Trophoblast cell (in vitro differentiated cells and primary cell): ENCODE measurements at regions not wholly inside any gene's neighbourhood (a gene's known extent, or its start where the extent isn't known, plus 50 kb on each side); places are given as distances from the start of the nearest gene placed in this dataset.

Source experiments
- DNase-seq, 2 donors: peaks; one replicate each; pipeline ENCODE4 v3.0.0-alpha.2; 2016
- H2AFZ ChIP-seq: 2 replicates; pipeline ENCODE4 v1.6.1; 2013; ENCODE audit warnings: low read length, moderate library complexity, mild to moderate bottlenecking; ENCODE audit not compliant: insufficient read depth, poor library complexity
- H2AK5ac ChIP-seq: 2 replicates; pipeline ENCODE4 v1.6.1; 2013; ENCODE audit warnings: mild to moderate bottlenecking, low read length
- H2BK120ac ChIP-seq: 2 replicates; pipeline ENCODE4 v1.6.1; 2013; ENCODE audit warnings: low read length, mild to moderate bottlenecking, moderate library complexity; ENCODE audit not compliant: insufficient read depth, poor library complexity
- H2BK12ac ChIP-seq: 2 replicates; pipeline ENCODE4 v1.6.1; 2013; ENCODE audit warnings: mild to moderate bottlenecking, low read length, moderate library complexity
- H2BK5ac ChIP-seq: 2 replicates; pipeline ENCODE4 v1.6.1; 2013; ENCODE audit warnings: low read length, low read depth, moderate library complexity, mild to moderate bottlenecking; ENCODE audit not compliant: poor library complexity
- H3K14ac ChIP-seq: 2 replicates; pipeline ENCODE4 v1.6.1; 2013; ENCODE audit warnings: mild to moderate bottlenecking, low read length
- H3K18ac ChIP-seq: 2 replicates; pipeline ENCODE4 v1.6.1; 2013; ENCODE audit warnings: mild to moderate bottlenecking, low read length
- H3K23ac ChIP-seq: 2 replicates; pipeline ENCODE4 v1.6.1; 2013; ENCODE audit warnings: low read length
- H3K27ac ChIP-seq: 2 replicates; pipeline ENCODE4 v1.5.1; 2013; ENCODE audit warnings: low read depth, mild to moderate bottlenecking, inconsistent platforms, low read length, moderate library complexity
- H3K27me3 ChIP-seq: 2 replicates; pipeline ENCODE4 v1.6.1; 2013; ENCODE audit warnings: inconsistent platforms, mild to moderate bottlenecking, low read length, moderate library complexity; ENCODE audit not compliant: insufficient read depth
- H3K36me3 ChIP-seq, 2 experiments: 1 replicate in 1 of 2; 2 replicates in 1 of 2; pipeline ENCODE4 v1.6.1; 2013; ENCODE audit warnings: low read length in 2 of 2, mild to moderate bottlenecking in 2 of 2, moderate library complexity in 1 of 2; ENCODE audit not compliant: insufficient read depth in 2 of 2, control insufficient read depth in 1 of 2
- H3K4ac ChIP-seq: 2 replicates; pipeline ENCODE4 v1.6.1; 2013; ENCODE audit warnings: low read depth, mild to moderate bottlenecking, low read length, moderate library complexity
- H3K4me1 ChIP-seq, 2 experiments: 1 replicate in 1 of 2; 2 replicates in 1 of 2; pipeline ENCODE4 v1.6.1; 2013; ENCODE audit warnings: low read length in 2 of 2, mild to moderate bottlenecking in 2 of 2, moderate library complexity in 1 of 2; ENCODE audit not compliant: insufficient read depth in 2 of 2, control insufficient read depth in 1 of 2
- H3K4me2 ChIP-seq: 2 replicates; pipeline ENCODE4 v1.6.1; 2013; ENCODE audit warnings: inconsistent platforms, mild to moderate bottlenecking, low read length, moderate library complexity
- H3K4me3 ChIP-seq: 2 replicates; pipeline ENCODE4 v1.5.1; 2013; ENCODE audit warnings: mild to moderate bottlenecking, low read depth, low read length, inconsistent platforms
- H3K79me1 ChIP-seq: one replicate; pipeline ENCODE4 v1.6.1; 2013; ENCODE audit warnings: low read length
- H3K79me2 ChIP-seq: 2 replicates; pipeline ENCODE4 v1.6.1; 2013; ENCODE audit warnings: low read length, mild to moderate bottlenecking; ENCODE audit not compliant: control insufficient read depth, insufficient read depth, poor library complexity
- H3K9ac ChIP-seq: 2 replicates; pipeline ENCODE4 v1.6.1; 2013; ENCODE audit warnings: mild to moderate bottlenecking, low read length
- H3K9me3 ChIP-seq: 2 replicates; pipeline ENCODE4 v1.6.1; 2013; ENCODE audit warnings: low read depth, mild to moderate bottlenecking, control low read depth, inconsistent platforms, low read length; ENCODE audit not compliant: insufficient read depth
- H4K12ac ChIP-seq: 2 replicates; pipeline ENCODE4 v1.6.1; 2013; ENCODE audit warnings: low read depth, mild to moderate bottlenecking, low read length, moderate library complexity
- H4K8ac ChIP-seq: 2 replicates; pipeline ENCODE4 v1.6.1; 2013; ENCODE audit warnings: low read depth, mild to moderate bottlenecking, low read length, moderate library complexity
- H4K91ac ChIP-seq: one replicate; pipeline ENCODE4 v1.6.1; 2013; ENCODE audit warnings: low read depth, mild to moderate bottlenecking, low read length, moderate library complexity
- WGBS: extraction: QIAGEN DNeasy Blood & Tissue Kit; methylation state at CpG from one replicate; pipeline ENCODE4 v1.1.7; 2013; ENCODE audit warnings: missing lambda C conversion rate; ENCODE audit not compliant: insufficient read length, insufficient coverage; ENCODE audit errors: extremely low coverage; 5-methylcytosine and 5-hydroxymethylcytosine counted together

DNA sequence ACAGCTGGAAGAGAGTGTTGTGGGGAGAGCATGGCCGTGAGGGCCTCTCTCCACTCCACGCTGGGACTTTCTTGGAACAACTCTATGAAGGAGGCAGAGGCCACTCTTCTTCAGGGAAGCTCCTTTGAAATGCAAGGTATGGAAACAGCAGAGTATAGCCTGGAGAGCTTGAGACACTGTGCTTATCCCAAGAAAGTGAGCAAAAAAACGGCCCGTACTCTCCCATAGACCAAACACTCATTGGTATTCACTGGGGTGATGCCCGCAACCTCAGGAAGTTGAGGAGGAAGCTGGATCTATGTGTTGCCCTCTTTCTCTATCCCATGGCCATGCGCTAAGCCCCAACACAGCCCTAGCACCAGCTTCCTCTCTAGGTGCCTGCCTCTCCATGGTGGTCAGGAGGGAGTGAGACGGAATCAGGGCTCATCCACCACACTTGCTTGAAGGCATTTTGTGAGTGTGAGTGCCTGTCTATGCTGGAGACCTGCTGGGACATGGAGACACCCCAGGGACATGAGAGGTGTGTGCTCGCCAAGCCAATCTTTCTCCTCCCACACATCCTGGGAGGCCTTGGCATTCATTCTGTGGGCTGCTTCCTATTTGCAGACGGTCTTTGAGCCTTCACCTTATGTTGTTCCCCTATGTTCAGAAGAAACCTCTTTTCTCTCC lies 616.6 kb downstream of the IRX1 start:
- no peak overlapping the region for H3K4me2 ChIP-seq
- no peak overlapping the region for H3K27ac ChIP-seq
- H4K8ac ChIP-seq, result no peak overlapping the region
- no peak overlapping the region for H3K4me3 ChIP-seq
- no peak overlapping the region for H3K9ac ChIP-seq
- no peak overlapping the region for H4K91ac ChIP-seq
- no peak overlapping the region for H3K23ac ChIP-seq
- H4K12ac ChIP-seq, result no peak overlapping the region
- H3K4me1 ChIP-seq, result no peaks in the 10 kb centered on the region
- H3K79me1 ChIP-seq, result no peaks in the 10 kb centered on the region
- no peaks in the 10 kb centered on the region for H3K36me3 ChIP-seq
- H3K18ac ChIP-seq, result no peak overlapping the region
- peaks cover 3% of the 10 kb centered on the region for H3K9me3 ChIP-seq
- H2BK120ac ChIP-seq, result no peak overlapping the region
- no peak overlapping the region for H2BK12ac ChIP-seq
- H3K14ac ChIP-seq, result no peak overlapping the region
- no CpG with 5 or more reads among the region's 9 CpGs for WGBS
- H2AK5ac ChIP-seq, result no peak overlapping the region
- no peak overlapping the region for H2BK5ac ChIP-seq
- H3K27me3 ChIP-seq, result no peaks in the 10 kb centered on the region
- no peaks in the 10 kb centered on the region for H3K79me2 ChIP-seq
- no peak for DNase-seq
- no peak overlapping the region for H3K4ac ChIP-seq
- no peak overlapping the region for H2AFZ ChIP-seq

DNA sequence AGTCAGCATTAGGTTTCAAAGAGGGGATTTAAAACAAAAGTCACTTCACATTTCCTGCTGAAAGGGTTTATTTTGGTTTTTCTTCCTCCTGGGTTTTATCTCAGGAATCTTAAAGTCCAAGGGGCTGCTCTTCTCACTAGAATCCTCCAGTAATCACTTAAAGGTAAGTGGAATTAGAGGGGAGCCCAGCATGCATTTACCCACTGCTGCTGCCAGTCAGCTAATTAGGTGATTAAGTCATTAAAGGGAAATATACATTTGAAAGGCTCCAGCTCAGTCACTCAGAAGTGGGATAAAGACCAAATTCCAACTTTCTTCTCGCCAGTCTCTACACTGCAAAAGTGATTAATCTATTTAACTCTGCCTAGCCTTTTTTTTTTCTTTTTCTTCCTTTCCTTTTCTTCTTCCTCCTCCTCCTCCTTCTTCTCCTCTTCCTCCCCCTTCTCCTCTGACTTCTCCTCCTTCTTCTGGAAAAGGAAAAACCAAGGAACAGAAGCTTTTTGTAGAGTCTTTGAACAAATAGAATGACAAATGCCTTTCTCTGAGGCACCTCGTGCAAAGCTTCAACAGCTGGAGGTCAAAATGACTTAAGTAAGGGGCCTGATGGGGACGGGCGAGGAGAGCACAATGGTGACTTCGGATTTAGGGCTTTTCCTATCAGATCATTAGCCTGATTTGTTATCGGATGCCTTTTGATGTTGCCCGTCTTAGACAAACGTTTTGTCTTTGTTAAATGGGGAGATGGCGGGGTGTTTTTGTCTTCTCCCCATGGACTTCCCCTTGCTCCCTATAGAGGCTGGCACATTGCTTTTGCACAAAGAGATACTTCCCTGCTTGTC lies 617.6 kb downstream of the IRX1 start:
- Histone ChIP-seq H3K79me1 (no peaks in the 10 kb centered on the region), H3K14ac (no peak overlapping the region), H3K4me1 (no peaks in the 10 kb centered on the region), H3K27ac (no peak overlapping the region), H2BK5ac (no peak overlapping the region), H3K9me3 (peaks cover 3% of the 10 kb centered on the region), H3K4ac (no peak overlapping the region), H3K18ac (no peak overlapping the region), H2BK120ac (no peak overlapping the region), H3K36me3 (no peaks in the 10 kb centered on the region), H3K9ac (no peak overlapping the region), H4K12ac (no peak overlapping the region), H3K23ac (no peak overlapping the region), H3K4me2 (no peak overlapping the region), H2BK12ac (no peak overlapping the region), H3K27me3 (no peaks in the 10 kb centered on the region), H2AFZ (no peak overlapping the region), H2AK5ac (no peak overlapping the region), H4K91ac (no peak overlapping the region), H3K4me3 (no peak overlapping the region), H4K8ac (no peak overlapping the region), H3K79me2 (no peaks in the 10 kb centered on the region)
- DNase-seq, result no peak
- no CpG with 5 or more reads among the region's 9 CpGs for whole genome bisulfite sequencing

DNA sequence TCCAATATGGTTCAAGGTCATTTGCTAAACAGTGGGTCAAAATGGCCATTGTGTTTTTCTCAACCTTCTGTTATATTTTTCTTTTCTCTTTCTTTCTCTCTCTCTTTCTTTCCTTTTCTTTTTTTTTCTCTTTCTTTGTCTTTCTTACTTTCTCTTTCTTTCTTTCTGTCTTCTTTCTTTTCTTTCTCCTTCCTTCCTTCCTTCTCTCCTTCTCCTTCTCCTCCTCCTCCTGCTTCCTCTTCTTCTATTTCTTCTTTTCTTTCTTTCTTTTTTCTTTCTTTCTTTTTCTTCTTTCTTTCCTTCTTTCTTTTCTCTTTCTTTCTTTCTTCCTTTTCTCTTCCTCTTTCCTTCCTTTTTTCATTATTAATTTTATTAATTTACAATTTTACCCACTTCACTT lies 619.5 kb downstream of the IRX1 start:
- Histone ChIP-seq H3K9ac (no peak overlapping the region), H4K12ac (no peak overlapping the region), H3K4me3 (no peak overlapping the region), H2BK5ac (no peak overlapping the region), H3K14ac (no peak overlapping the region), H2AFZ (no peak overlapping the region), H3K4me2 (no peak overlapping the region), H3K4ac (no peak overlapping the region), H3K36me3 (no peaks in the 10 kb centered on the region), H3K4me1 (no peaks in the 10 kb centered on the region), H2BK12ac (no peak overlapping the region), H4K91ac (no peak overlapping the region), H2AK5ac (no peak overlapping the region), H3K79me1 (no peaks in the 10 kb centered on the region), H3K27ac (no peak overlapping the region), H4K8ac (no peak overlapping the region), H3K79me2 (no peaks in the 10 kb centered on the region), H3K23ac (no peak overlapping the region), H3K18ac (no peak overlapping the region), H3K27me3 (no peaks in the 10 kb centered on the region), H3K9me3 (no peaks in the 10 kb centered on the region), H2BK120ac (no peak overlapping the region)
- no peak for DNase-seq

DNA sequence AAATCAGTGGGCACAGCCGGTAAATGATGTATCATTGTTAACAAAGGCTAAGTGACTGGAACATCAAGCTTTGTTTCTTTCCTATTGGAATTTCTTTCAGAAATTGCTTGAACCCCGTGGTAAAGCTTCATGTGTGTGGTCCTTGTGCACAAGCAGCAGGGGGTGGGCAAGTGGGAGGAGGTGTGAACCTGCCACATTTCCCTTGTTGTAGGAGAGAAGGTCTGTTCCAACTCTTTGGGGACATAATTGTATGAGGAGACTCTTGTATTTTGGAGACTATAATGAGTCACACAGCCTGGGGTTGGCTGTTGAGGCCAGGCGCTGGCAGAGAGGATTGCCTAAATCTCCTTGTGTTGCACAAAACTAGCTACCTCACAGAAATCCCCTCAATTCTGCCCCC lies 620.5 kb downstream of the IRX1 start:
- H2AFZ ChIP-seq, result no peak overlapping the region
- H4K8ac ChIP-seq, result no peak overlapping the region
- H3K14ac ChIP-seq, result no peak overlapping the region
- no peak overlapping the region for H3K4ac ChIP-seq
- no peaks in the 10 kb centered on the region for H3K9me3 ChIP-seq
- H3K36me3 ChIP-seq, result no peaks in the 10 kb centered on the region
- H3K79me1 ChIP-seq, result no peaks in the 10 kb centered on the region
- no peak overlapping the region for H3K4me3 ChIP-seq
- H4K91ac ChIP-seq, result no peak overlapping the region
- H2AK5ac ChIP-seq, result no peak overlapping the region
- no CpG with 5 or more reads among the region's 3 CpGs for WGBS
- H2BK120ac ChIP-seq, result no peak overlapping the region
- no peak overlapping the region for H2BK5ac ChIP-seq
- no peaks in the 10 kb centered on the region for H3K79me2 ChIP-seq
- H3K9ac ChIP-seq, result no peak overlapping the region
- H3K23ac ChIP-seq, result no peak overlapping the region
- no peak overlapping the region for H2BK12ac ChIP-seq
- no peak overlapping the region for H3K18ac ChIP-seq
- no peaks in the 10 kb centered on the region for H3K27me3 ChIP-seq
- no peak overlapping the region for H4K12ac ChIP-seq
- no peaks in the 10 kb centered on the region for H3K4me1 ChIP-seq
- DNase-seq, result no peak
- H3K4me2 ChIP-seq, result no peak overlapping the region
- H3K27ac ChIP-seq, result no peak overlapping the region
